Thyroid gland (tissue), 4 donors: ENCODE measurements at regions not wholly inside any gene's neighbourhood (a gene's known extent, or its start where the extent isn't known, plus 50 kb on each side); places are given as distances from the start of the nearest gene placed in this dataset.

ENCODE experiments used
- DNase-seq, 2 donors: peaks; one replicate each; pipeline ENCODE4 v3.0.0-alpha.2; 2019
- H3K27ac ChIP-seq, 3 donors: fragments of 200-600 bp; sonication (generic); 1 replicate in 2 of 3; 2 replicates in 1 of 3; pipeline ENCODE4 v1.5.1; 2016 to 2019; ENCODE audit warnings: mild to moderate bottlenecking in 1 of 3, moderate library complexity in 1 of 3
- H3K27me3 ChIP-seq: fragments of 200-600 bp; sonication (generic); one replicate; pipeline ENCODE4 v1.5.1; 2019
- H3K36me3 ChIP-seq, 2 donors: fragments of 200-600 bp; sonication (generic); one replicate each; pipeline ENCODE4 v1.5.1; 2016 to 2019
- H3K4me1 ChIP-seq, 2 donors: fragments of 200-600 bp; sonication (generic); one replicate each; pipeline ENCODE4 v1.5.1; 2017 to 2019
- H3K4me3 ChIP-seq, 3 donors: fragments of 200-600 bp; sonication (generic); replicated peaks in 1 of 3; 1 replicate in 2 of 3; 2 replicates in 1 of 3; pipeline ENCODE4 v1.5.1; 2016; ENCODE audit warnings: mild to moderate bottlenecking in 1 of 3
- H3K9me3 ChIP-seq: fragments of 200-600 bp; sonication (generic); one replicate; pipeline ENCODE4 v1.5.1; 2017
- POLR2A ChIP-seq, 2 donors: fragments of 450-650 bp; IDR thresholded peaks; one replicate each; pipeline ENCODE4 v1.6.1; 2017; ENCODE audit warnings: antibody characterized with exemption in 2 of 2, mild to moderate bottlenecking in 2 of 2, moderate library complexity in 1 of 2
- WGBS, 2 donors: methylation state at CpG; one replicate each; pipeline ENCODE4 v1.1.5; 2017; 5-methylcytosine and 5-hydroxymethylcytosine counted together
- intact Hi-C: fragments of 100-400 bp; cut with DNase I; formaldehyde crosslinking; loops from one replicate; pipeline ENCODE4 v1.15.1; 2023
- TF ChIP-seq, protein P1 (sequence below), 6 experiments: fragments of 200-600 bp in 3 of 6; fragments of 450-650 bp in 3 of 6; sonication (generic) in 3 of 6; IDR thresholded peaks; one replicate each; pipeline ENCODE4 v1.5.1; 2016 to 2019; ENCODE audit warnings: antibody characterized with exemption in 6 of 6, mild to moderate bottlenecking in 2 of 6, inconsistent platforms in 1 of 6, moderate library complexity in 1 of 6

DNA sequence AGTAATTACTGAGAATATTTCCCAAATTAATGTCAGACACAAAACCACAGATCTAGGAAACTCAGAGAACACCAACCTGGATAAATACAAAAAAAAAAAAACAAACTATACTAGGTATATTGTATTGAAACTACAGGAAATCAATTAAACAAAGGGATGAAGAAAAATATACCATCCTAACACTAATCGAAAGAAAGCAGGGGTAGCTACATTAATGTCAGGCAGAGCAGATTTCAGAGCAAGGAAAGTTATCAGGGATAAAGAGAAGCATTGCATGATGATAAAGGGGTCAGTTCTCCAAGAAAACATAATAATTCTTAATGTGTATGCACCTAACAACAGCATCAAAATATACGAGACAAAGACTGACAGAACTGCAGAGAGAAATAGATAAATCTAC lies 89.9 kb downstream of the TOMM20 start:
- DNase-seq = no peak
- no peak for TF ChIP-seq POLR2A (IDR thresholded peaks at IDR 0.05)
- TF ChIP-seq, protein P1, sequence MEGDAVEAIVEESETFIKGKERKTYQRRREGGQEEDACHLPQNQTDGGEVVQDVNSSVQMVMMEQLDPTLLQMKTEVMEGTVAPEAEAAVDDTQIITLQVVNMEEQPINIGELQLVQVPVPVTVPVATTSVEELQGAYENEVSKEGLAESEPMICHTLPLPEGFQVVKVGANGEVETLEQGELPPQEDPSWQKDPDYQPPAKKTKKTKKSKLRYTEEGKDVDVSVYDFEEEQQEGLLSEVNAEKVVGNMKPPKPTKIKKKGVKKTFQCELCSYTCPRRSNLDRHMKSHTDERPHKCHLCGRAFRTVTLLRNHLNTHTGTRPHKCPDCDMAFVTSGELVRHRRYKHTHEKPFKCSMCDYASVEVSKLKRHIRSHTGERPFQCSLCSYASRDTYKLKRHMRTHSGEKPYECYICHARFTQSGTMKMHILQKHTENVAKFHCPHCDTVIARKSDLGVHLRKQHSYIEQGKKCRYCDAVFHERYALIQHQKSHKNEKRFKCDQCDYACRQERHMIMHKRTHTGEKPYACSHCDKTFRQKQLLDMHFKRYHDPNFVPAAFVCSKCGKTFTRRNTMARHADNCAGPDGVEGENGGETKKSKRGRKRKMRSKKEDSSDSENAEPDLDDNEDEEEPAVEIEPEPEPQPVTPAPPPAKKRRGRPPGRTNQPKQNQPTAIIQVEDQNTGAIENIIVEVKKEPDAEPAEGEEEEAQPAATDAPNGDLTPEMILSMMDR (IDR thresholded peaks at IDR 0.05) = no peak
- H3K4me3 ChIP-seq = no peak overlapping the region
- peaks cover 3 to 13% of the 10 kb centered on the region in 2 donors for H3K4me1 ChIP-seq
- no peaks in the 10 kb centered on the region for H3K27me3 ChIP-seq
- no peaks in the 10 kb centered on the region for H3K9me3 ChIP-seq
- intact Hi-C loops = no loop called here
- WGBS, 2 donors = 91 to 95% methylated on average over 2 of the region's 2 CpGs
- no peaks in the 10 kb centered on the region for H3K36me3 ChIP-seq
- H3K27ac ChIP-seq = no peak overlapping the region

DNA sequence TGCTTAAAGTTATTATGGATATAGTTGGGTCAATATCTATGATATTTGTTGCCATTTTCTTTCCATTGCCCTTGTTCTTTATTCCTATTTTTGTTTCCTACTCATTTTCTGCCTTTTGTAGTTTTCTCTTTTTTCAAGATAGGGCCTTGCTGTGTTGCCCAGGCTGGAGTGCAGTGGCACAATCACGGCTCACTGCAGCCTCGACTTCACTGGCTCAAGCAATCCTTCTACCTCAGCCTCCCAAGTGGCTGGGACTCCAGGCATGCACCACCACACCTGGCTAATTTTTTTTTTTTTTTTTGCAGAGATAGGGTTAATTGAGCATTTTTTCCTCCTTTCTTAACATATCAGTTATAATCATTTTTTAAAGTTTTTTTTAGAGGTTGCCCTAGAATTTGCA lies 92.7 kb downstream of the TOMM20 start:
- H3K27ac ChIP-seq = no peak overlapping the region
- H3K4me3 ChIP-seq = no peak overlapping the region
- WGBS, 2 donors = 93 to 97% methylated on average over 2 of the region's 2 CpGs
- H3K9me3 ChIP-seq = no peaks in the 10 kb centered on the region
- H3K36me3 ChIP-seq = no peaks in the 10 kb centered on the region
- TF ChIP-seq, protein P1 (IDR thresholded peaks at IDR 0.05) = no peak
- intact Hi-C loops = no loop called here
- no peak for DNase-seq
- peaks cover 3 to 13% of the 10 kb centered on the region in 2 donors for H3K4me1 ChIP-seq
- H3K27me3 ChIP-seq = no peaks in the 10 kb centered on the region

DNA sequence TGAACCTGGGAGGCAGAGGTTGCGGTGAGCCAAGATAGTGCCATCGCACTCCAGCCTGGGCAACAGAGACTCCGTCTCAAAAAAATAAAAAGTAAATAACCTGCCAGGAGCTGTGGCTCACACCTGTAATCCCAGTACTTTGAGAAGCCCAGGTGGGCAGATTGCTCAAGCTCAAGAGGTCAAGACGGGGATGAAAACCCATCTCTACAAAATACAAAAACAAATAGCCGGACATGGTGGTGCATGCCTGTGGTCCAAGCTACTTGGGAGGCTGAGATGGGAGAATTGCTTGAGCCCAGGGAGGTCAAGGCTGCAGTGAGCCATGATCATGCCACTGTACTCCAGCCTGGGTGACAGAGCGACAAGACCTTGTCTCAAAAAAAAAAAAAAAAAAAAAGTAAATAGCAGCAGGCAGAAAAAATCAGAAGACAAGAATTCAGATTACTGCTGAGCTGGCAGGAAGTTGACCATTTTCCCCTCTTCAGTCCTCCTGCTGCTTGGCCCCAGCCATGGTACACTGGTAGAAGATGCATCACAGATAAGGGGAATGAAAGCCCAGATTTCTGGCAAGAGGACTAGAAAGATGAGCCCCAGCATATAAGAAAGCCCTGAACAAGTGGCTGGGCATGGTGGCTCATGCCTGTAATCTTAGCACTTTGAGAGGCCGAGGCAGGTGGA lies 97.6 kb downstream of the TOMM20 start:
- H3K4me1 ChIP-seq = peaks cover 0 to 5% of the 10 kb centered on the region in 2 donors
- H3K27me3 ChIP-seq = no peaks in the 10 kb centered on the region
- no peak for DNase-seq
- H3K4me3 ChIP-seq = no peak overlapping the region
- H3K27ac ChIP-seq = no peak overlapping the region
- no peak for TF ChIP-seq POLR2A (IDR thresholded peaks at IDR 0.05)
- TF ChIP-seq, protein P1 (IDR thresholded peaks at IDR 0.05) = no peak
- no peaks in the 10 kb centered on the region for H3K36me3 ChIP-seq
- intact Hi-C loops = no loop called here
- WGBS, 2 donors = 86 to 90% methylated on average over 7 of the region's 7 CpGs
- no peaks in the 10 kb centered on the region for H3K9me3 ChIP-seq

DNA sequence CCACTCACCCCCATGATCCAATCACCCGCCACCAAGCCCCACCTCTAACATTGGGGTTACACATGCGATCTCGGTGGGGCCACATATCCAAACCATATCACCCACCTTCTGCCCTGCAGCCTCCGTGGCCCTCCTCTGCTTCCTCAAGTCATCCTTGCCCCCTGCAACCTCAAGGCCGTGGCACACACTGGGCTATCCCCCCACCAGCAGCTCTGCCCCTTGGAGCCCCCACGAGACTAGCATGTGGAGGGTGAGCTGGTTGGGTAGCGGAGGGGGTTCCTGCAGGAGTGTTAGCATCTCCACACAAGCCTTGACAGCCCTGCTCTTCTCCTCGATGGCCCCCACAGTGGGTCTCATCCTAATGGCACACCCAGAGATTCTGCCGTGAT lies 100.8 kb downstream of the TOMM20 start:
- no peaks in the 10 kb centered on the region for H3K27me3 ChIP-seq
- intact Hi-C loops = no loop called here
- no peak overlapping the region for H3K27ac ChIP-seq

More for the DNA sequence above, 100.8 kb downstream of the TOMM20 start:
- TF ChIP-seq POLR2A (IDR thresholded peaks at IDR 0.05) = no peak
- TF ChIP-seq, protein P1 (IDR thresholded peaks at IDR 0.05) = no peak
- no peak for DNase-seq
- 95 to 98% methylated on average over 7 to 9 of the region's 9 CpGs for WGBS, 2 donors
- H3K36me3 ChIP-seq = no peaks in the 10 kb centered on the region
- peaks cover 11 to 15% of the 10 kb centered on the region in 2 donors for H3K4me1 ChIP-seq
- no peak overlapping the region for H3K4me3 ChIP-seq
- H3K9me3 ChIP-seq = no peaks in the 10 kb centered on the region
